ENCODE measurements at regions not wholly inside any gene's neighbourhood (a gene's known extent, or its start where the extent isn't known, plus 50 kb on each side); places are given as distances from the start of the nearest gene placed in this dataset.
"Not testable (repeated sequence)": the region's sequence is repeated elsewhere in the genome, so short reads cannot be mapped to it uniquely, and the experiment has no call there.

GRCh38 chr2:180927030-180927686 lies 53.2 kb upstream of the UBE2E3 start:
- no peak for DNase-seq (ENCODE audit: low spot score)

GRCh38 chr2:180925700-180926099 lies 54.7 kb upstream of the UBE2E3 start:
- no peak for DNase-seq (ENCODE audit: low spot score)

GRCh38 chr2:180924063-180924462 lies 56.3 kb upstream of the UBE2E3 start:
- no peak for DNase-seq (ENCODE audit: low spot score)

GRCh38 chr2:180910831-180911665 lies 69.4 kb upstream of the UBE2E3 start:
- DNase-seq (ENCODE audit: low spot score): peak; percentile 5

GRCh38 chr2:180907731-180908130 lies 72.7 kb upstream of the UBE2E3 start:
- DNase-seq (ENCODE audit: low spot score): peak; percentile 2

- no peak for DNase-seq (ENCODE audit: low spot score)
Observed at GRCh38 chr2:180905461-180905860, 74.9 kb upstream of the UBE2E3 start.

GRCh38 chr2:180905002-180905401 lies 75.4 kb upstream of the UBE2E3 start:
- no peak for DNase-seq (ENCODE audit: low spot score)

GRCh38 chr2:180901331-180901730 lies 79.1 kb upstream of the UBE2E3 start:
- DNase-seq (ENCODE audit: low spot score): no peak

GRCh38 chr2:180893752-180894151 lies 86.7 kb upstream of the UBE2E3 start:
- no peak for DNase-seq (ENCODE audit: low spot score)

- no peak for DNase-seq (ENCODE audit: low spot score)
Observed at GRCh38 chr2:180892091-180892490, 88.3 kb upstream of the UBE2E3 start.

- DNase-seq (ENCODE audit: low spot score): no peak
Observed at GRCh38 chr2:180891360-180891759, 89.0 kb upstream of the UBE2E3 start.

- no peak for DNase-seq (ENCODE audit: low spot score)
Observed at GRCh38 chr2:180890781-180891180, 89.6 kb upstream of the UBE2E3 start.

GRCh38 chr2:180882959-180883358 lies 97.4 kb upstream of the UBE2E3 start:
- no peak for DNase-seq (ENCODE audit: low spot score)

GRCh38 chr2:180876506-180876905 lies 103.9 kb upstream of the UBE2E3 start:
- no peak for DNase-seq (ENCODE audit: low spot score)

GRCh38 chr2:180873219-180873618 lies 107.2 kb upstream of the UBE2E3 start:
- no peak for DNase-seq (ENCODE audit: low spot score)

GRCh38 chr2:180872781-180873180 lies 107.6 kb upstream of the UBE2E3 start:
- DNase-seq (ENCODE audit: low spot score): not testable (repeated sequence)

GRCh38 chr2:180872255-180872654 lies 108.2 kb upstream of the UBE2E3 start:
- DNase-seq (ENCODE audit: low spot score): peak; percentile 2

GRCh38 chr2:180871649-180872048 lies 108.8 kb upstream of the UBE2E3 start:
- no peak for DNase-seq (ENCODE audit: low spot score)

GRCh38 chr2:180849851-180850250 lies 130.6 kb upstream of the UBE2E3 start:
- DNase-seq (ENCODE audit: low spot score): no peak

- no peak for DNase-seq (ENCODE audit: low spot score)
Observed at GRCh38 chr2:180848393-180848792, 132.0 kb upstream of the UBE2E3 start.

GRCh38 chr2:180846756-180847472 lies 133.5 kb upstream of the UBE2E3 start:
- DNase-seq (ENCODE audit: low spot score): no peak

GRCh38 chr2:180842461-180842860 lies 137.9 kb upstream of the UBE2E3 start:
- no peak for DNase-seq (ENCODE audit: low spot score)

- DNase-seq (ENCODE audit: low spot score): no peak
Observed at GRCh38 chr2:180840641-180841040, 139.8 kb upstream of the UBE2E3 start.
